Endothelial cell of umbilical vein (primary cell): ENCODE measurements at regions not wholly inside any gene's neighbourhood (a gene's known extent, or its start where the extent isn't known, plus 50 kb on each side); places are given as distances from the start of the nearest gene placed in this dataset.

ENCODE experiments used
- BruUV-seq: library from RNA; stranded (reverse); fragments of 400-500 nt; replicated peaks from 2 replicates; lab custom pipeline; 2021; lab: Mats Ljungman, UMichigan
- CTCF ChIA-PET: fragments of 300-600, 350-600 bp; sonication (Branson Sonifier 250); formaldehyde crosslinking; loops from one replicate; lab custom pipeline; 2021; ENCODE audit warnings: antibody characterized with exemption, inconsistent platforms; lab: Charles Lee
- POLR2A ChIA-PET: fragments of 300-600, 350-600 bp; sonication (Branson Sonifier 250); formaldehyde crosslinking; loops from one replicate; lab custom pipeline; 2021; ENCODE audit warnings: antibody characterized with exemption, inconsistent platforms; lab: Charles Lee
- DNase-seq: peaks from one replicate; pipeline ENCODE4 v3.0.0-alpha.2; 2011; ENCODE audit warnings: low read depth, low spot score
- FAIRE-seq: peaks from 2 replicates; lab custom pipeline; 2011; peaks lifted over from hg19 to GRCh38; lab: Jason Lieb, UNC
- H2AFZ ChIP-seq: 2 replicates; pipeline ENCODE4 v1.6.0; 2012; ENCODE audit warnings: low read depth, low read length, control low read depth, inconsistent platforms
- H3K27ac ChIP-seq: 2 replicates; pipeline ENCODE4 v1.5.1; 2011; ENCODE audit warnings: low read depth, mild to moderate bottlenecking, control low read depth, low read length, moderate library complexity; ENCODE audit not compliant: insufficient read depth
- H3K27me3 ChIP-seq, 2 experiments: 2 replicates each; pipeline versions ENCODE4 v1.6.0 to v1.6.1; 2011; ENCODE audit warnings: low read length in 2 of 2, mixed read lengths in 1 of 2; ENCODE audit not compliant: control insufficient read depth in 2 of 2, insufficient read depth in 2 of 2
- H3K36me3 ChIP-seq, 2 experiments: 2 replicates in 1 of 2; 3 replicates in 1 of 2; pipeline ENCODE4 v1.5.1; 2011; ENCODE audit warnings: low read length in 2 of 2, mild to moderate bottlenecking in 1 of 2, moderate library complexity in 1 of 2; ENCODE audit not compliant: control insufficient read depth in 2 of 2, insufficient read depth in 2 of 2; ENCODE audit errors: extremely low read depth in 1 of 2
- H3K4me1 ChIP-seq: 3 replicates; pipeline ENCODE4 v1.5.1; 2011; ENCODE audit warnings: mild to moderate bottlenecking, low read length; ENCODE audit not compliant: control insufficient read depth, insufficient read depth; ENCODE audit errors: extremely low read depth
- H3K4me2 ChIP-seq: 2 replicates; pipeline ENCODE4 v1.6.1; 2011; ENCODE audit warnings: low read length, control low read depth, mixed read lengths; ENCODE audit not compliant: insufficient read depth
- H3K4me3 ChIP-seq, 3 experiments: fragments of 200-600 bp in 1 of 3; sonication (generic), shearing (Covaris generic) in 1 of 3; replicated peaks in 1 of 3; 2 replicates each; pipeline ENCODE4 v1.5.1; 2011 to 2016; ENCODE audit warnings: control low read depth in 3 of 3, low read length in 3 of 3, mild to moderate bottlenecking in 2 of 3, inconsistent platforms in 1 of 3, low read depth in 1 of 3, moderate library complexity in 1 of 3; ENCODE audit not compliant: insufficient read depth in 1 of 3
- H3K79me2 ChIP-seq: 2 replicates; pipeline ENCODE4 v1.6.0; 2012; ENCODE audit warnings: low read length, inconsistent platforms; ENCODE audit not compliant: control insufficient read depth, insufficient read depth
- H3K9ac ChIP-seq: replicated peaks from 2 replicates; pipeline ENCODE3; 2011; ENCODE audit warnings: low read length, control low read depth; ENCODE audit not compliant: insufficient read depth; ENCODE audit errors: extremely low read depth
- H3K9me1 ChIP-seq: replicated peaks from 3 replicates; pipeline ENCODE4 v1.6.0; 2011; ENCODE audit warnings: mild to moderate bottlenecking, low read length; ENCODE audit not compliant: control insufficient read depth, insufficient read depth; ENCODE audit errors: extremely low read depth
- H3K9me3 ChIP-seq: replicated peaks from 2 replicates; pipeline ENCODE4 v1.5.1; 2012; ENCODE audit warnings: low read length, inconsistent platforms; ENCODE audit not compliant: control insufficient read depth, insufficient read depth
- H4K20me1 ChIP-seq: replicated peaks from 2 replicates; pipeline ENCODE3; 2011; ENCODE audit warnings: mild to moderate bottlenecking, low read length; ENCODE audit not compliant: control insufficient read depth, insufficient read depth; ENCODE audit errors: extremely low read depth
- FOS ChIP-seq: IDR thresholded peaks from 2 replicates; pipeline ENCODE4 v1.6.1; 2011; ENCODE audit warnings: mild to moderate bottlenecking, low read length, moderate library complexity, borderline replicate concordance; ENCODE audit not compliant: insufficient read depth
- GATA2 ChIP-seq: IDR thresholded peaks from 2 replicates; pipeline ENCODE4 v1.7.0; 2011; ENCODE audit warnings: low read depth, mild to moderate bottlenecking, moderate library complexity, mixed read lengths, low read length; ENCODE audit not compliant: insufficient read length, insufficient read depth
- JUN ChIP-seq: IDR thresholded peaks from 2 replicates; pipeline ENCODE4 v1.6.1; 2011; ENCODE audit warnings: borderline replicate concordance, low read depth; ENCODE audit not compliant: insufficient read length, insufficient read depth
- MYC ChIP-seq: IDR thresholded peaks from one replicate; pipeline ENCODE4 v1.6.1; 2011; ENCODE audit warnings: mild to moderate bottlenecking, low read depth, low read length
- POLR2AphosphoS5 ChIP-seq: IDR thresholded peaks from 2 replicates; pipeline ENCODE4 v1.6.1; 2012; ENCODE audit warnings: low read depth, mild to moderate bottlenecking, control low read depth, low read length, moderate library complexity; ENCODE audit not compliant: insufficient read depth
- dilution Hi-C: fragments of 300-500 bp; cut with MboI; formaldehyde crosslinking; loops from one replicate; pipeline ENCODE4 v1.15.0; 2019; ENCODE audit warnings: low sequenced_read_pairs; ENCODE audit not compliant: extremely low pct_ligation_motif_present
- intact Hi-C: fragments of 100-400 bp; cut with micrococcal nuclease; formaldehyde crosslinking; loops from one replicate; pipeline ENCODE4 v1.10.0; 2022
- TF ChIP-seq, protein P1 (sequence below), 2 donors: IDR thresholded peaks; 1 replicate in 1 of 2; 2 replicates in 1 of 2; pipeline ENCODE4 v1.5.1; 2011; ENCODE audit warnings: low read length in 2 of 2, mild to moderate bottlenecking in 2 of 2, moderate library complexity in 2 of 2, control low read depth in 1 of 2, inconsistent platforms in 1 of 2, low read depth in 1 of 2; ENCODE audit not compliant: insufficient read depth in 1 of 2; ENCODE audit errors: extremely low read depth in 1 of 2
- TF ChIP-seq, protein P2 (sequence below): IDR thresholded peaks from 2 replicates; pipeline ENCODE4 v1.6.1; 2011; ENCODE audit not compliant: insufficient read depth, insufficient read length

DNA sequence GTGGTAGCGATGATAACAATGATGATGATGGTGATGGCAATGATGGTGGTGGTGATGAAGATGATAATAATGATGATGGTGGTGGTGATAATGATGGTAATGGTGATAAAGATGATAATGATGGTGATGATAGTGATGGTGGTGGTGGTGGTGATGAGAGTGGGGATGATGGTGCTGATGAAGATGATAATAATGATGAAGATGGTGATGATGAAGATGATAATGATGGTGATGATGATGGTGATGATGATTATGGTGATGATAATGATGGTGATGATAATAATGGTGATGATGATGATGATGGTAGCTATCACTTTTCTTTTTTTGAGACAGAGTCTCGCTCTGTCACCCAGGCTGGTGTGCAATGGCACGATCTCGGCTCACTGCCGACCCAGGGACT lies 144.5 kb upstream of the PCBD1 start:
- no TSS peak for BruUV-seq
- no peaks in the 10 kb centered on the region for H3K9me3 ChIP-seq
- no peaks in the 10 kb centered on the region for H4K20me1 ChIP-seq
- H3K4me1 ChIP-seq = no peaks in the 10 kb centered on the region
- DNase-seq = no peak
- H3K4me3 ChIP-seq = no peak overlapping the region
- H3K79me2 ChIP-seq = no peaks in the 10 kb centered on the region
- peaks cover 0 to 11% of the 10 kb centered on the region in 2 experiments for H3K27me3 ChIP-seq
- H3K4me2 ChIP-seq = no peak overlapping the region
- ChIA-PET POLR2A (no interaction called here), CTCF (no interaction called here)
- TF ChIP-seq MYC (no peak), FOS (no peak), JUN (no peak), GATA2 (no peak), POLR2AphosphoS5 (no peak)
- TF ChIP-seq, protein P1, sequence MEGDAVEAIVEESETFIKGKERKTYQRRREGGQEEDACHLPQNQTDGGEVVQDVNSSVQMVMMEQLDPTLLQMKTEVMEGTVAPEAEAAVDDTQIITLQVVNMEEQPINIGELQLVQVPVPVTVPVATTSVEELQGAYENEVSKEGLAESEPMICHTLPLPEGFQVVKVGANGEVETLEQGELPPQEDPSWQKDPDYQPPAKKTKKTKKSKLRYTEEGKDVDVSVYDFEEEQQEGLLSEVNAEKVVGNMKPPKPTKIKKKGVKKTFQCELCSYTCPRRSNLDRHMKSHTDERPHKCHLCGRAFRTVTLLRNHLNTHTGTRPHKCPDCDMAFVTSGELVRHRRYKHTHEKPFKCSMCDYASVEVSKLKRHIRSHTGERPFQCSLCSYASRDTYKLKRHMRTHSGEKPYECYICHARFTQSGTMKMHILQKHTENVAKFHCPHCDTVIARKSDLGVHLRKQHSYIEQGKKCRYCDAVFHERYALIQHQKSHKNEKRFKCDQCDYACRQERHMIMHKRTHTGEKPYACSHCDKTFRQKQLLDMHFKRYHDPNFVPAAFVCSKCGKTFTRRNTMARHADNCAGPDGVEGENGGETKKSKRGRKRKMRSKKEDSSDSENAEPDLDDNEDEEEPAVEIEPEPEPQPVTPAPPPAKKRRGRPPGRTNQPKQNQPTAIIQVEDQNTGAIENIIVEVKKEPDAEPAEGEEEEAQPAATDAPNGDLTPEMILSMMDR (IDR thresholded peaks at IDR 0.05; ENCODE audit: extremely low read depth in 1 of 2, insufficient read depth in 1 of 2, low read depth in 1 of 2, low read length in 2 of 2) = no peak
- TF ChIP-seq, protein P2, sequence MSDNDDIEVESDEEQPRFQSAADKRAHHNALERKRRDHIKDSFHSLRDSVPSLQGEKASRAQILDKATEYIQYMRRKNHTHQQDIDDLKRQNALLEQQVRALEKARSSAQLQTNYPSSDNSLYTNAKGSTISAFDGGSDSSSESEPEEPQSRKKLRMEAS = no peak
- H3K36me3 ChIP-seq = no peaks in the 10 kb centered on the region
- intact Hi-C loops (no loop called here), dilution Hi-C loops (no loop called here)
- H3K9me1 ChIP-seq = no peaks in the 10 kb centered on the region
- H2AFZ ChIP-seq = no peak overlapping the region
- H3K27ac ChIP-seq = no peak overlapping the region
- FAIRE-seq = no peak
- H3K9ac ChIP-seq = no peak overlapping the region
